ENCODE measurements at regions not wholly inside any gene's neighbourhood (a gene's known extent, or its start where the extent isn't known, plus 50 kb on each side); places are given as distances from the start of the nearest gene placed in this dataset.
"Not testable (repeated sequence)": the region's sequence is repeated elsewhere in the genome, so short reads cannot be mapped to it uniquely, and the experiment has no call there.

GRCh38 chr18:30682672-30683071 lies 359.9 kb downstream of the DSC3 start:
- H3K36me3 ChIP-seq (ENCODE audit: control insufficient read depth, insufficient read depth, low read length), result no peaks in the 10 kb centered on the region
- H3K9me3 ChIP-seq (ENCODE audit: control insufficient read depth, insufficient read depth, low read depth, low read length), result no peaks in the 10 kb centered on the region
- DNase-seq (ENCODE audit: low read depth, low spot score) (no peak), ATAC-seq (no peak)
- intact Hi-C loops (cut with micrococcal nuclease; ENCODE audit: unreplicated experiment) (no loop called here), in situ Hi-C loops (cut with HindIII; ENCODE audit: low pct_unique_long_range_greater_than_20kb, low sequenced_read_pairs) (no loop called here)
- TF ChIP-seq TCF7L2 (IDR thresholded peaks at IDR 0.05; ENCODE audit: low read depth, low read length) (no peak), CTCF (IDR thresholded peaks at IDR 0.05) (no peak), SIN3A (IDR thresholded peaks at IDR 0.05; ENCODE audit: borderline replicate concordance, insufficient read depth, low read depth, low read length) (no peak), REST (IDR thresholded peaks at IDR 0.05; ENCODE audit: insufficient read depth in 1 of 2, low read depth in 2 of 2, low read length in 1 of 2) (no peak), POLR2AphosphoS5 (IDR thresholded peaks at IDR 0.05; ENCODE audit: low read depth, low read length) (no peak)
- H3K27ac ChIP-seq (ENCODE audit: low read length), result no peak overlapping the region
- no peak overlapping the region for H3K4me3 ChIP-seq (ENCODE audit: low read depth in 2 of 2, low read length in 2 of 2)
- ChIA-PET CTCF (no interaction called here), POLR2A (no interaction called here)
- no peaks in the 10 kb centered on the region for H3K27me3 ChIP-seq (ENCODE audit: control insufficient read depth, insufficient read depth, low read length)
- no peaks in the 10 kb centered on the region for H3K4me1 ChIP-seq (ENCODE audit: control insufficient read depth, insufficient read depth, low read length)
- no TSS peak for BruUV-seq (replicated peaks)

GRCh38 chr18:30679285-30679930 lies 363.1 kb downstream of the DSC3 start:
- Histone ChIP-seq H3K27me3 (ENCODE audit: control insufficient read depth, insufficient read depth, low read length) (no peaks in the 10 kb centered on the region), H3K4me1 (ENCODE audit: control insufficient read depth, insufficient read depth, low read length) (no peaks in the 10 kb centered on the region), H3K9me3 (ENCODE audit: control insufficient read depth, insufficient read depth, low read depth, low read length) (no peaks in the 10 kb centered on the region), H3K36me3 (ENCODE audit: control insufficient read depth, insufficient read depth, low read length) (no peaks in the 10 kb centered on the region), H3K4me3 (ENCODE audit: low read depth in 2 of 2, low read length in 2 of 2) (no peak overlapping the region), H3K27ac (ENCODE audit: low read length) (no peak overlapping the region)
- ChIA-PET CTCF (no interaction called here), POLR2A (no interaction called here)
- in situ Hi-C loops (cut with HindIII; ENCODE audit: low pct_unique_long_range_greater_than_20kb, low sequenced_read_pairs) (no loop called here), intact Hi-C loops (cut with micrococcal nuclease; ENCODE audit: unreplicated experiment) (no loop called here)
- ATAC-seq (no peak), DNase-seq (ENCODE audit: low read depth, low spot score) (no peak)
- TF ChIP-seq SIN3A (IDR thresholded peaks at IDR 0.05; ENCODE audit: borderline replicate concordance, insufficient read depth, low read depth, low read length), result no peak
- TF ChIP-seq REST (IDR thresholded peaks at IDR 0.05; ENCODE audit: insufficient read depth in 1 of 2, low read depth in 2 of 2, low read length in 1 of 2), result no peak
- TF ChIP-seq TCF7L2 (IDR thresholded peaks at IDR 0.05; ENCODE audit: low read depth, low read length), result no peak
- no peak for TF ChIP-seq POLR2AphosphoS5 (IDR thresholded peaks at IDR 0.05; ENCODE audit: low read depth, low read length)
- TF ChIP-seq CTCF (IDR thresholded peaks at IDR 0.05), result no peak
- no TSS peak for BruUV-seq (replicated peaks)

- H3K27ac ChIP-seq (ENCODE audit: low read length); H3K4me1 ChIP-seq (ENCODE audit: control insufficient read depth, insufficient read depth, low read length); in situ Hi-C loops (cut with HindIII; ENCODE audit: low pct_unique_long_range_greater_than_20kb, low sequenced_read_pairs); ATAC-seq; BruUV-seq (replicated peaks); H3K4me3 ChIP-seq (ENCODE audit: low read depth in 2 of 2, low read length in 2 of 2); H3K36me3 ChIP-seq (ENCODE audit: control insufficient read depth, insufficient read depth, low read length); H3K9me3 ChIP-seq (ENCODE audit: control insufficient read depth, insufficient read depth, low read depth, low read length); H3K27me3 ChIP-seq (ENCODE audit: control insufficient read depth, insufficient read depth, low read length); DNase-seq (ENCODE audit: low read depth, low spot score); intact Hi-C loops (cut with micrococcal nuclease; ENCODE audit: unreplicated experiment); POLR2A ChIA-PET; CTCF ChIA-PET: not testable (repeated sequence)
These were observed 364.7 kb downstream of the DSC3 start for GRCh38 chr18:30677813-30678212.

All from Panc1 (cell line).